Lower leg skin (tissue), 3 donors: ENCODE measurements at regions not wholly inside any gene's neighbourhood (a gene's known extent, or its start where the extent isn't known, plus 50 kb on each side); places are given as distances from the start of the nearest gene placed in this dataset.

ENCODE experiments used
- POLR2A ChIP-seq, 2 donors: fragments of 450-650 bp; IDR thresholded peaks; one replicate each; pipeline ENCODE4 v1.6.1; 2016 to 2017; ENCODE audit warnings: antibody characterized with exemption in 2 of 2, mild to moderate bottlenecking in 1 of 2, moderate library complexity in 1 of 2
- TF ChIP-seq, protein P1 (sequence below), 3 donors: fragments of 450-650 bp; IDR thresholded peaks; one replicate each; pipeline ENCODE4 v1.5.1; 2016; ENCODE audit warnings: antibody characterized with exemption in 3 of 3, mild to moderate bottlenecking in 3 of 3, moderate library complexity in 2 of 3

DNA sequence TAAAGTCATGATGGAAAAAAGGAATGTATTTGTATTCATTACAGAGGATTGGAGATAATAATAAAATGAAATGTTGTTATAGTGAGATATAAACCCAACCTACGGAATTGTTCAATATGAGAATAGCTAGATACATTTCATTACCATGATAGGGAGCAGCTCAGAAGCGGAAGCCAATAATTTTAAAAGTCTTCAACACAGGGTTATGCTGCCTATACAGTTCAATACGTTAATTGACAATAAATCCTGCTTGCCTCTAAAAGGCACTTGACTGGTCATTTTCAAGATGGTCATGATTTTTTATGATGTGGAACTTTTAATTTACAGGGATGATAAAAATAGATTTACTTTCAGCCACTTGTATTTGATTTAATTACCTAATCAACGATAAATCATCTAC lies 506.8 kb downstream of the TMEM114 start:
- TF ChIP-seq, protein P1, sequence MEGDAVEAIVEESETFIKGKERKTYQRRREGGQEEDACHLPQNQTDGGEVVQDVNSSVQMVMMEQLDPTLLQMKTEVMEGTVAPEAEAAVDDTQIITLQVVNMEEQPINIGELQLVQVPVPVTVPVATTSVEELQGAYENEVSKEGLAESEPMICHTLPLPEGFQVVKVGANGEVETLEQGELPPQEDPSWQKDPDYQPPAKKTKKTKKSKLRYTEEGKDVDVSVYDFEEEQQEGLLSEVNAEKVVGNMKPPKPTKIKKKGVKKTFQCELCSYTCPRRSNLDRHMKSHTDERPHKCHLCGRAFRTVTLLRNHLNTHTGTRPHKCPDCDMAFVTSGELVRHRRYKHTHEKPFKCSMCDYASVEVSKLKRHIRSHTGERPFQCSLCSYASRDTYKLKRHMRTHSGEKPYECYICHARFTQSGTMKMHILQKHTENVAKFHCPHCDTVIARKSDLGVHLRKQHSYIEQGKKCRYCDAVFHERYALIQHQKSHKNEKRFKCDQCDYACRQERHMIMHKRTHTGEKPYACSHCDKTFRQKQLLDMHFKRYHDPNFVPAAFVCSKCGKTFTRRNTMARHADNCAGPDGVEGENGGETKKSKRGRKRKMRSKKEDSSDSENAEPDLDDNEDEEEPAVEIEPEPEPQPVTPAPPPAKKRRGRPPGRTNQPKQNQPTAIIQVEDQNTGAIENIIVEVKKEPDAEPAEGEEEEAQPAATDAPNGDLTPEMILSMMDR (IDR thresholded peaks at IDR 0.05) = no peak
- no peak for TF ChIP-seq POLR2A (IDR thresholded peaks at IDR 0.05)
